ENCODE measurements at regions not wholly inside any gene's neighbourhood (a gene's known extent, or its start where the extent isn't known, plus 50 kb on each side); places are given as distances from the start of the nearest gene placed in this dataset.
A peak's percentile ranks its signal among the peaks of the same experiment; 100 is the strongest.

DNA sequence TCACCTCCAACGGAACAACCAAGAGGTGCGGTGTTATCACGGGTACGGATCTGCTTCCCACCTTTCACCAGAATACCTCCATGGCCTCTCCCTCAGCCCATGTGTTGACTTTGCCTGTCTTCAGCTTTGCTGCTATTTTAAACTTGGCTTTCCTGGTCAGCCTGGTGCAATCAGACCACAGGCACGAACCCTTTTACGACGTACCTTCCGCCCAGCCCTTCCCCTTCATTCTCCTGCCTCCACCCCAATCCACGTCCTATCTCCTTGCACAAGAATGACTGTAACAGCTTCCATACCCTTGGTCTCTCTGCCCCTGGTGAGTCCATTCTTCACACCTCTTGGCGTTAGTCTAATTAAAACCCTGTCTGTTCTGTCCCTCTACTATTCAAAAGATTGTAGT, 431.7 kb downstream of the EFNB2 start:
- Histone ChIP-seq H3K4me2 (ENCODE audit: insufficient read depth, low read length) (no peak overlapping the region), H3K9me3 (ENCODE audit: insufficient read depth, low read length, severe bottlenecking) (no peaks in the 10 kb centered on the region), H3K27me3 (ENCODE audit: insufficient read depth, low read length, poor library complexity) (no peaks in the 10 kb centered on the region), H3K36me3 (ENCODE audit: insufficient read depth, low read length) (no peaks in the 10 kb centered on the region), H3K27ac (ENCODE audit: low read length) (no peak overlapping the region), H3K9ac (ENCODE audit: low read depth, low read length) (no peak overlapping the region), H3K4me3 (ENCODE audit: low read depth in 1 of 2, low read length in 2 of 2) (no peak overlapping the region), H3K79me2 (ENCODE audit: insufficient read depth, low read length) (no peaks in the 10 kb centered on the region), H3K4me1 (ENCODE audit: insufficient read depth, low read length) (peaks cover 6% of the 10 kb centered on the region; the same call in 1 of the 2 replicates), H2AFZ (ENCODE audit: low read depth, low read length) (no peak overlapping the region), H4K20me1 (ENCODE audit: insufficient read depth, low read length) (no peaks in the 10 kb centered on the region)
- no peak for TF ChIP-seq EZH2 (IDR thresholded peaks at IDR 0.05; ENCODE audit: borderline replicate concordance, low read depth, low read length, severe bottlenecking)
- TF ChIP-seq, protein P1, sequence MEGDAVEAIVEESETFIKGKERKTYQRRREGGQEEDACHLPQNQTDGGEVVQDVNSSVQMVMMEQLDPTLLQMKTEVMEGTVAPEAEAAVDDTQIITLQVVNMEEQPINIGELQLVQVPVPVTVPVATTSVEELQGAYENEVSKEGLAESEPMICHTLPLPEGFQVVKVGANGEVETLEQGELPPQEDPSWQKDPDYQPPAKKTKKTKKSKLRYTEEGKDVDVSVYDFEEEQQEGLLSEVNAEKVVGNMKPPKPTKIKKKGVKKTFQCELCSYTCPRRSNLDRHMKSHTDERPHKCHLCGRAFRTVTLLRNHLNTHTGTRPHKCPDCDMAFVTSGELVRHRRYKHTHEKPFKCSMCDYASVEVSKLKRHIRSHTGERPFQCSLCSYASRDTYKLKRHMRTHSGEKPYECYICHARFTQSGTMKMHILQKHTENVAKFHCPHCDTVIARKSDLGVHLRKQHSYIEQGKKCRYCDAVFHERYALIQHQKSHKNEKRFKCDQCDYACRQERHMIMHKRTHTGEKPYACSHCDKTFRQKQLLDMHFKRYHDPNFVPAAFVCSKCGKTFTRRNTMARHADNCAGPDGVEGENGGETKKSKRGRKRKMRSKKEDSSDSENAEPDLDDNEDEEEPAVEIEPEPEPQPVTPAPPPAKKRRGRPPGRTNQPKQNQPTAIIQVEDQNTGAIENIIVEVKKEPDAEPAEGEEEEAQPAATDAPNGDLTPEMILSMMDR (IDR thresholded peaks at IDR 0.05; ENCODE audit: borderline replicate concordance, extremely low read depth, low read length, poor library complexity, severe bottlenecking) = no peak
- DNase-seq (no peak), ATAC-seq (ENCODE audit: insufficient read depth, low read depth) (no peak)

DNA sequence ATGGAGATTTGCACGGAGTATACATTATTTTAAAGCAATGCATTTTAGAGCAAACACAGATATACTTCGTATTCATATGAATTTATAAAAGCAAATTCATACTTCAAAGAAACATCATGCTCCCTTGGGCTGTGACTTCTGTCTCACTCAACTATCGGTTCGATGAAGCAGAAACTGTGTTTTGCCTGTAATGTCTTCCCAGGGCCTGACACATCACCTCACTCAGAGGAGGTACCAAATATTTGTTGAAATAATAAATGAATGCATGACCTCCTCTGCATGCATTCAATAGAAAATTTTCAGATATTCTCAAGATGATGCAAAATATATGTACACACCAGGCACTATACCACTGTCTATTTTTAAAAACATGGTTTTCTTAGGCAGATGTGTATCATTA, 432.7 kb downstream of the EFNB2 start:
- no peak overlapping the region for H3K9ac ChIP-seq (ENCODE audit: low read depth, low read length)

GRCh38 chr13:106101201-106101600, 434.3 kb downstream of the EFNB2 start:
- Histone ChIP-seq H3K36me3 (ENCODE audit: insufficient read depth, low read length) (no peaks in the 10 kb centered on the region), H3K79me2 (ENCODE audit: insufficient read depth, low read length) (no peaks in the 10 kb centered on the region), H3K27ac (ENCODE audit: low read length) (no peak overlapping the region), H2AFZ (ENCODE audit: low read depth, low read length) (no peak overlapping the region), H3K4me3 (ENCODE audit: low read depth in 1 of 2, low read length in 2 of 2) (no peak overlapping the region), H3K9me3 (ENCODE audit: insufficient read depth, low read length, severe bottlenecking) (no peaks in the 10 kb centered on the region), H3K9ac (ENCODE audit: low read depth, low read length) (no peak overlapping the region), H3K27me3 (ENCODE audit: insufficient read depth, low read length, poor library complexity) (no peaks in the 10 kb centered on the region), H3K4me1 (ENCODE audit: insufficient read depth, low read length) (peaks cover 6% of the 10 kb centered on the region; the same call in 1 of the 2 replicates), H3K4me2 (ENCODE audit: insufficient read depth, low read length) (no peak overlapping the region), H4K20me1 (ENCODE audit: insufficient read depth, low read length) (no peaks in the 10 kb centered on the region)
- ATAC-seq (ENCODE audit: insufficient read depth, low read depth) (peak; percentile 81), DNase-seq (no peak)
- TF ChIP-seq EZH2 (IDR thresholded peaks at IDR 0.05; ENCODE audit: borderline replicate concordance, low read depth, low read length, severe bottlenecking) = no peak
- TF ChIP-seq, protein P1 (IDR thresholded peaks at IDR 0.05; ENCODE audit: borderline replicate concordance, extremely low read depth, low read length, poor library complexity, severe bottlenecking) = no peak

More for the DNA sequence above, 432.7 kb downstream of the EFNB2 start:
- Histone ChIP-seq H3K27ac (ENCODE audit: low read length) (no peak overlapping the region), H3K4me1 (ENCODE audit: insufficient read depth, low read length) (peaks cover 6% of the 10 kb centered on the region; the same call in 1 of the 2 replicates), H3K4me2 (ENCODE audit: insufficient read depth, low read length) (no peak overlapping the region), H3K9me3 (ENCODE audit: insufficient read depth, low read length, severe bottlenecking) (no peaks in the 10 kb centered on the region), H3K27me3 (ENCODE audit: insufficient read depth, low read length, poor library complexity) (no peaks in the 10 kb centered on the region), H4K20me1 (ENCODE audit: insufficient read depth, low read length) (no peaks in the 10 kb centered on the region), H3K36me3 (ENCODE audit: insufficient read depth, low read length) (no peaks in the 10 kb centered on the region), H2AFZ (ENCODE audit: low read depth, low read length) (no peak overlapping the region), H3K79me2 (ENCODE audit: insufficient read depth, low read length) (no peaks in the 10 kb centered on the region), H3K4me3 (ENCODE audit: low read depth in 1 of 2, low read length in 2 of 2) (no peak overlapping the region)
- no peak for TF ChIP-seq EZH2 (IDR thresholded peaks at IDR 0.05; ENCODE audit: borderline replicate concordance, low read depth, low read length, severe bottlenecking)
- TF ChIP-seq, protein P1 (IDR thresholded peaks at IDR 0.05; ENCODE audit: borderline replicate concordance, extremely low read depth, low read length, poor library complexity, severe bottlenecking) = no peak
- ATAC-seq (ENCODE audit: insufficient read depth, low read depth) (no peak), DNase-seq (no peak)
